ENCODE measurements at regions not wholly inside any gene's neighbourhood (a gene's known extent, or its start where the extent isn't known, plus 50 kb on each side); places are given as distances from the start of the nearest gene placed in this dataset.
"Not testable (repeated sequence)": the region's sequence is repeated elsewhere in the genome, so short reads cannot be mapped to it uniquely, and the experiment has no call there.

- not testable (repeated sequence) for DNase-seq (ENCODE audit: low spot score); H3K4me3 Mint-ChIP-seq; H3K27ac Mint-ChIP-seq; H3K27me3 Mint-ChIP-seq; H3K9me3 Mint-ChIP-seq; H3K36me3 Mint-ChIP-seq; ATAC-seq
- peaks cover 7 to 12% of the 10 kb centered on the region in 2 donors for H3K4me1 Mint-ChIP-seq (ENCODE audit: low read depth in 2 of 2)
Measured at GRCh38 chr16:29253716-29254590, 152.6 kb downstream of the NPIPB11 start.

DNA sequence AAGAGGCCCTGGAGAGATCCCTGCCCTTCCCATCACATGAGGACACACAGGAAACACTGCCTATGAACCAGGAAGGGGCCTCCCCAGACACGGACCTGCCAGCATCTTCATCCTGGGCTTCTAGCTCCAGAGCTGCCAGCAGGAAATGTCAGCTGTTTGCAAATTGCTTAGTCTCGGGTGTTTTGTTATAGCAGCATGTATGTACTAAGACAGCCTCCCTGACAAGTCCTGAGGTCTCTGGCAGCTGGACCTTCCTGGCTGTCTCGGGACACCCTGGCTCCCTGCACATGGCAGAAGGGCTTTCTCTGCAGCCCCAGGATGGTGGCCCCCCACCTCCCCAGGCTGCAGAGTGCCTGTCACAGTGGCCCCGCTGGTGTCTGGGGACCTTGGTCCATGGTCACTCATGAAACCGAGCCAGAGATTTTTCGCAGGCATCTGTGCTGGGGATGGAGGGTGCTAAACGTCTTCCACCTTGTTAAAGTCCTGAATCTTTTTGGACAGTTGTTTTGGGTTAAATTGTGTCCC, 153.4 kb downstream of the NPIPB11 start:
- H3K4me1 Mint-ChIP-seq (ENCODE audit: low read depth in 2 of 2), result peaks cover 12 to 19% of the 10 kb centered on the region in 2 donors
- not testable (repeated sequence) for H3K4me3 Mint-ChIP-seq; H3K9me3 Mint-ChIP-seq; H3K27me3 Mint-ChIP-seq; H3K27ac Mint-ChIP-seq; H3K36me3 Mint-ChIP-seq; ATAC-seq; DNase-seq (ENCODE audit: low spot score)

GRCh38 chr16:29252311-29252710, 154.2 kb downstream of the NPIPB11 start:
- not testable (repeated sequence) for H3K9me3 Mint-ChIP-seq; H3K27me3 Mint-ChIP-seq; H3K36me3 Mint-ChIP-seq; ATAC-seq; DNase-seq (ENCODE audit: low spot score); H3K27ac Mint-ChIP-seq; H3K4me3 Mint-ChIP-seq
- peaks cover 17 to 24% of the 10 kb centered on the region in 2 donors for H3K4me1 Mint-ChIP-seq (ENCODE audit: low read depth in 2 of 2)

DNA sequence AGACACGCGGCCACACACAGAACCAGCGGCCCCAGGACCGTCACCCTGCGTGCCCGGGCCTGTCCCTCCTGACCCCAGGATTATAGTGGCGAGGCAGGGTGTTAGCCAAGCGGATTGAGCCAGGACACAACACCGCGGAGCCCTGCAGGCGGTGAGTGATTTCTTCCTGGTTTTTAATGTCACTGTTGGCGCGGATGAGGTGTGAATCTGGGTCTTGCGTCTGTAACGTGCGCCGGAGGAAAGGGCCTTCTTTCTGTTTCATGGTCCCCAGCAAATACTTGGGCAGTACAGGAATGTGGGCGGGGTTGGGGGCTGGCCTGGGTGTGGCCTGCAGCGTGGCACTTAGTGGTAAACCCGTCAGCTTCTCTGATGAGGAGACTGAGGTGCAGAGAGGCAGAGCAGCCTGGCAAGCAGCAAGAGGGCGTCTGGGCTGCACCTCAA, 154.9 kb downstream of the NPIPB11 start:
- not testable (repeated sequence) for H3K9me3 Mint-ChIP-seq; H3K36me3 Mint-ChIP-seq; H3K27me3 Mint-ChIP-seq; H3K4me3 Mint-ChIP-seq; ATAC-seq; H3K27ac Mint-ChIP-seq; DNase-seq (ENCODE audit: low spot score)
- H3K4me1 Mint-ChIP-seq (ENCODE audit: low read depth in 2 of 2), result peaks cover 24 to 29% of the 10 kb centered on the region in 2 donors

GRCh38 chr16:29250923-29251434, 155.5 kb downstream of the NPIPB11 start:
- not testable (repeated sequence) for H3K4me3 Mint-ChIP-seq; H3K27ac Mint-ChIP-seq; H3K27me3 Mint-ChIP-seq; H3K9me3 Mint-ChIP-seq; ATAC-seq; DNase-seq (ENCODE audit: low spot score)
- peaks cover 24 to 29% of the 10 kb centered on the region in 2 donors for H3K4me1 Mint-ChIP-seq (ENCODE audit: low read depth in 2 of 2)
- H3K36me3 Mint-ChIP-seq, result peaks cover 15% of the 10 kb centered on the region

DNA sequence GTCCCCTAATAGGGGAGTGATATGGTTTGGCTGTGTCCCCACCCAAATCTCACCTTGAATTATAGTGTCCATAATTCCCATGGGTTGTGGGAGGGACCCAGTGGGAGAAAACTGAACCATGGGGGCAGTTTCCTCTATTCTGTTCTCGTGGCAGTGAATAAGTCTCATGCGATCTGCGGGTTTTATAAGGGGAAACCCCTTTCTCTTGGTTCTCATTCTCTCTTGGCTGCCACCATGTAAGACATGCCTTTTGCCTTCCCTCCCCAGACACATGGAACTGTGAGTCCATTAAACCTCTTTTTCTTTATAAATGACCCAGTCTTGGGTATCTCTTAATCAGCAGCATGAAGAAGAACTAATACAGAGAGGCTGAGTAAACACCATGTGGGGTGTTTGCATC, 156.0 kb downstream of the NPIPB11 start:
- not testable (repeated sequence) for H3K9me3 Mint-ChIP-seq; ATAC-seq; H3K27ac Mint-ChIP-seq; DNase-seq (ENCODE audit: low spot score); H3K4me3 Mint-ChIP-seq; H3K27me3 Mint-ChIP-seq
- Mint-ChIP-seq H3K36me3 (peaks cover 15% of the 10 kb centered on the region), H3K4me1 (ENCODE audit: low read depth in 2 of 2) (peaks cover 24 to 29% of the 10 kb centered on the region in 2 donors)

DNA sequence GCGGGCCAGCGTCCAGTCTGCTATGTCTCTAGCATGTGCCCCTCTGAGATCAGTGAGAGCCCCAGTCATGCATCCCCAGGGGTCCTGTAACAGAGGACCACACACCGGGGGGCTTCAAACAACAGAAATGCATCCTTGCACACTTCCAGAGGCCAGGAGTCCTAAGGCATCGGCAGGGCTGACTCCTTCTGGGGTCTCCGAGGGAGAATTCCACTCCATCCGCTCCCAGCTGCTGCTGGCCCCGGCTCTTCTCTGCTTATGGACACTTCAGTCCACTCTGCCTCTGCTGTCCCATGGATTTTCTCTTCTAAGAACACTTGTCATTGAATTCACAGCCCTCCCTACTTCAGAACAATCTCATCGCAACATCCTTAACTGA, 157.6 kb downstream of the NPIPB11 start:
- Mint-ChIP-seq H3K36me3 (peaks cover 15% of the 10 kb centered on the region), H3K4me1 (ENCODE audit: low read depth in 2 of 2) (peaks cover 24 to 29% of the 10 kb centered on the region in 2 donors), H3K27ac (peak overlapping the region; percentile 81 to 93)
- not testable (repeated sequence) for H3K27me3 Mint-ChIP-seq; DNase-seq (ENCODE audit: low spot score); H3K9me3 Mint-ChIP-seq; H3K4me3 Mint-ChIP-seq; ATAC-seq

GRCh38 chr16:29248306-29248939, 158.1 kb downstream of the NPIPB11 start:
- DNase-seq (ENCODE audit: low spot score); H3K27me3 Mint-ChIP-seq; H3K9me3 Mint-ChIP-seq: not testable (repeated sequence)
- H3K36me3 Mint-ChIP-seq, result peaks cover 15% of the 10 kb centered on the region
- peak overlapping the region; percentile 81 to 93 for H3K27ac Mint-ChIP-seq
- peaks cover 24 to 29% of the 10 kb centered on the region in 2 donors for H3K4me1 Mint-ChIP-seq (ENCODE audit: low read depth in 2 of 2)
- peak; percentile 69 to 75 for ATAC-seq
- H3K4me3 Mint-ChIP-seq, result peak overlapping the region; percentile 68

DNA sequence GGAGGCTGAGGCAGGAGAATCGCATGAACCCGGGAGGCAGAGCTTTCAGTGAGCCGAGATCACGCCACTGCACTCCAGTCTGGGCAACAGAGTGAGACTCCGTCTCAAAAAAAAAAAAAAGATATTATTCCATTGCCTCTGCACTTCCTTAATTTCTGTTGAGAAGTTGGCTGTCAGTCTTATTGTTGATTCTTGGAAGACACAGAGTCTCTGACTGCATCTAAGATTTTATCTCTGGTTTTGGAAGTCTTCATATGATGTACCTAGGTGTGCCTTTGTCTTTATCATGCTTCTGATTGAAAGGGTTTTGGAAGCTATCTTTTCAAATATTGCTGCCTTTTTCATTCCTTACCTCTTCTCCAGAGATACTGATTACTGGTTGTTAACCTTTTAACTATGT, 160.4 kb downstream of the NPIPB11 start:
- H3K9me3 Mint-ChIP-seq; H3K27ac Mint-ChIP-seq; H3K27me3 Mint-ChIP-seq; H3K4me3 Mint-ChIP-seq; DNase-seq (ENCODE audit: low spot score); ATAC-seq: not testable (repeated sequence)
- H3K4me1 Mint-ChIP-seq (ENCODE audit: low read depth in 2 of 2), result peaks cover 24 to 27% of the 10 kb centered on the region in 2 donors
- H3K36me3 Mint-ChIP-seq, result peaks cover 15% of the 10 kb centered on the region

GRCh38 chr16:29237971-29238370, 168.5 kb downstream of the NPIPB11 start:
- Mint-ChIP-seq H3K36me3 (peaks cover 4% of the 10 kb centered on the region), H3K27ac (no peak overlapping the region), H3K4me3 (no peak overlapping the region), H3K27me3 (no peaks in the 10 kb centered on the region), H3K9me3 (no peaks in the 10 kb centered on the region), H3K4me1 (ENCODE audit: low read depth in 2 of 2) (no peaks in the 10 kb centered on the region)
- DNase-seq (ENCODE audit: low spot score) (no peak), ATAC-seq (no peak)

- not testable (repeated sequence) for ATAC-seq; H3K27ac Mint-ChIP-seq; H3K4me3 Mint-ChIP-seq; H3K36me3 Mint-ChIP-seq; H3K27me3 Mint-ChIP-seq; H3K9me3 Mint-ChIP-seq; DNase-seq (ENCODE audit: low spot score); H3K4me1 Mint-ChIP-seq (ENCODE audit: low read depth in 2 of 2)
Measured at GRCh38 chr16:29237495-29237894, 169.0 kb downstream of the NPIPB11 start.

GRCh38 chr16:29237023-29237422, 169.5 kb downstream of the NPIPB11 start:
- not testable (repeated sequence) for H3K4me3 Mint-ChIP-seq; ATAC-seq; H3K36me3 Mint-ChIP-seq; H3K9me3 Mint-ChIP-seq; H3K4me1 Mint-ChIP-seq (ENCODE audit: low read depth in 2 of 2); DNase-seq (ENCODE audit: low spot score); H3K27ac Mint-ChIP-seq; H3K27me3 Mint-ChIP-seq

DNA sequence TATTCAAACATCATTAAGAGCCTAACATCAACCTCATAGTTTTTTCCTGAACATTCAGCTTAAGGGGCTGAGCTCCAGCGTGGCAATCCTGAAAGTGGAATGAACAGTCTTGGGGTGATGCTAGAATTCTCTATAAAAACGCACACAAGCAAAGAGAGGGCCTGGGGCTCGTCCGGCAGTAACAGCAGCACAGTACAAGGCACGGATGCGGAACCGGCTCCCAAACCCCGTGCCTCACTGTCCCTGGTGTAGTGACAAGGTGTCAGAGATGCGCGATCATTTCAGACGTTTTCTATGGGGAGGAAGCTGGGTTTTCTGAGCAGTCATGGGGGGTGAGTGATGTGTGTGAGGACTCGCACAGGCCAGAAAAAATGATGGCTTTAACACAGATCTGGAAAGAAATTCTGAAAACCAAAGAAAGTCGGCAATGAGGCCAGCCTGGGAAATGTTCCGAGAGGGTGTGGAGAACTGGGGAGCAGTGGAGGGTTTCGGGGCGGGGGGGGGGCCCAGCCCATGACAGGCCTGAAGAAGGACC, 170.6 kb downstream of the NPIPB11 start:
- H3K4me1 Mint-ChIP-seq (ENCODE audit: low read depth in 2 of 2); H3K27me3 Mint-ChIP-seq; H3K36me3 Mint-ChIP-seq; DNase-seq (ENCODE audit: low spot score); H3K27ac Mint-ChIP-seq; H3K9me3 Mint-ChIP-seq; ATAC-seq; H3K4me3 Mint-ChIP-seq: not testable (repeated sequence)
